ENCODE measurements at regions not wholly inside any gene's neighbourhood (a gene's known extent, or its start where the extent isn't known, plus 50 kb on each side); places are given as distances from the start of the nearest gene placed in this dataset.

- TF ChIP-seq CTCF (IDR thresholded peaks at IDR 0.05) (no peak), POLR2A (IDR thresholded peaks at IDR 0.05) (no peak)
- intact Hi-C loops (cut with DNase I) = no loop called here
- DNase-seq = no peak
- H3K4me3 ChIP-seq = no peak overlapping the region
- no peaks in the 10 kb centered on the region for H3K27me3 ChIP-seq
- H3K27ac ChIP-seq = no peak overlapping the region
- H3K9me3 ChIP-seq = no peaks in the 10 kb centered on the region
- no peak for ATAC-seq
- no peaks in the 10 kb centered on the region for H3K4me1 ChIP-seq
- no peaks in the 10 kb centered on the region for H3K36me3 ChIP-seq (replicated peaks in 1 of 2; ENCODE audit: insufficient read depth in 1 of 2, low read depth in 2 of 2)
Measured at GRCh38 chr4:67131224-67131623, 414.1 kb downstream of the CENPC start.

GRCh38 chr4:67130411-67130810 lies 414.9 kb downstream of the CENPC start:
- ATAC-seq (no peak), DNase-seq (no peak)
- Histone ChIP-seq H3K27ac (no peak overlapping the region), H3K9me3 (no peaks in the 10 kb centered on the region), H3K27me3 (no peaks in the 10 kb centered on the region), H3K36me3 (replicated peaks in 1 of 2; ENCODE audit: insufficient read depth in 1 of 2, low read depth in 2 of 2) (no peaks in the 10 kb centered on the region), H3K4me3 (no peak overlapping the region), H3K4me1 (no peaks in the 10 kb centered on the region)
- 27 to 33% methylated on average over 1 of the region's 1 CpG for WGBS, 2 donors
- intact Hi-C loops (cut with DNase I) = no loop called here
- no peak for TF ChIP-seq POLR2A (IDR thresholded peaks at IDR 0.05)
- TF ChIP-seq CTCF (IDR thresholded peaks at IDR 0.05) = no peak

GRCh38 chr4:67126570-67126969 lies 418.7 kb downstream of the CENPC start:
- DNase-seq = no peak
- Histone ChIP-seq H3K27ac (no peak overlapping the region), H3K4me3 (no peak overlapping the region), H3K27me3 (no peaks in the 10 kb centered on the region), H3K4me1 (no peaks in the 10 kb centered on the region), H3K9me3 (no peaks in the 10 kb centered on the region), H3K36me3 (replicated peaks in 1 of 2; ENCODE audit: insufficient read depth in 1 of 2, low read depth in 2 of 2) (no peaks in the 10 kb centered on the region)
- intact Hi-C loops (cut with DNase I) = no loop called here
- ATAC-seq = no peak
- TF ChIP-seq CTCF (IDR thresholded peaks at IDR 0.05) = no peak
- TF ChIP-seq POLR2A (IDR thresholded peaks at IDR 0.05) = no peak
- 68 to 83% methylated on average over 4 of the region's 4 CpGs for WGBS, 2 donors

- H3K27ac ChIP-seq = no peak overlapping the region
- no peaks in the 10 kb centered on the region for H3K36me3 ChIP-seq (replicated peaks in 1 of 2; ENCODE audit: insufficient read depth in 1 of 2, low read depth in 2 of 2)
- DNase-seq = no peak
- no peak overlapping the region for H3K4me3 ChIP-seq
- no peak for ATAC-seq
- WGBS, 2 donors = 55 to 70% methylated on average over 5 of the region's 5 CpGs
- H3K27me3 ChIP-seq = no peaks in the 10 kb centered on the region
- H3K4me1 ChIP-seq = no peaks in the 10 kb centered on the region
- TF ChIP-seq POLR2A (IDR thresholded peaks at IDR 0.05) = no peak
- no peaks in the 10 kb centered on the region for H3K9me3 ChIP-seq
- intact Hi-C loops (cut with DNase I) = no loop called here
Measured at GRCh38 chr4:67125636-67126514, 419.4 kb downstream of the CENPC start.

GRCh38 chr4:67124716-67125115 lies 420.6 kb downstream of the CENPC start:
- intact Hi-C loops (cut with DNase I) = no loop called here
- no peak overlapping the region for H3K4me3 ChIP-seq
- no peaks in the 10 kb centered on the region for H3K9me3 ChIP-seq
- no peak for ATAC-seq
- 35 to 40% methylated on average over 4 of the region's 4 CpGs for WGBS, 2 donors
- H3K36me3 ChIP-seq (replicated peaks in 1 of 2; ENCODE audit: insufficient read depth in 1 of 2, low read depth in 2 of 2) = no peaks in the 10 kb centered on the region
- H3K4me1 ChIP-seq = no peaks in the 10 kb centered on the region
- no peaks in the 10 kb centered on the region for H3K27me3 ChIP-seq
- H3K27ac ChIP-seq = no peak overlapping the region
- DNase-seq = no peak
- TF ChIP-seq POLR2A (IDR thresholded peaks at IDR 0.05) = no peak
- no peak for TF ChIP-seq CTCF (IDR thresholded peaks at IDR 0.05)
